NCI-H1930 (cell line): ENCODE measurements at regions not wholly inside any gene's neighbourhood (a gene's known extent, or its start where the extent isn't known, plus 50 kb on each side); places are given as distances from the start of the nearest gene placed in this dataset.
"Not testable (repeated sequence)": the region's sequence is repeated elsewhere in the genome, so short reads cannot be mapped to it uniquely, and the experiment has no call there.

ENCODE experiments used
- DNase-seq, 2 experiments: peaks; one replicate each; lab custom pipeline; 2025; lab: John Stamatoyannopoulos, UW

- DNase-seq, result no peak
Observed at GRCh38 chr2:209307161-209308001, 116.5 kb upstream of the MAP2 start.

DNA sequence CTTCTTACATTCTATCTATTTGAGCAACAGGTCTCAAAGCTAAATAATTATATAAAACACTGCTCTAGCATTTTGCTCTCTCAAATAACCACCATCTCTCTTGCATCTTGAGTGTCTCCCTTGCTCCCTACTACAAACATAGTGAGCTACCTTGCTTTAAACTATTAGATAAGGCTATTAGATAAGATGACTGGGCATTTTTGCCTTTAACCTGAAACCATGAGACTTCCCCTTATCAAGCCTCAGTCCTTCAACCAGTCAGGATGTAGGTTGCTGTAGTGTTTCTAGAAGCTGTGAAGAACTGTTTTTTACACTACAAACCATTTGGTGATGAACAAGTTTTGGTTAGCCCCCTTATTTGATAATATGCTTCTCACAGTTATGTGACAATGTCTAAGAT lies 115.4 kb upstream of the MAP2 start:
- DNase-seq, result no peak

- DNase-seq, result no peak
Observed at GRCh38 chr2:209311948-209312347, 111.9 kb upstream of the MAP2 start.

GRCh38 chr2:209312450-209312849 lies 111.4 kb upstream of the MAP2 start:
- not testable (repeated sequence) for DNase-seq

- DNase-seq, result no peak
Observed at GRCh38 chr2:209314653-209315052, 109.2 kb upstream of the MAP2 start.

DNA sequence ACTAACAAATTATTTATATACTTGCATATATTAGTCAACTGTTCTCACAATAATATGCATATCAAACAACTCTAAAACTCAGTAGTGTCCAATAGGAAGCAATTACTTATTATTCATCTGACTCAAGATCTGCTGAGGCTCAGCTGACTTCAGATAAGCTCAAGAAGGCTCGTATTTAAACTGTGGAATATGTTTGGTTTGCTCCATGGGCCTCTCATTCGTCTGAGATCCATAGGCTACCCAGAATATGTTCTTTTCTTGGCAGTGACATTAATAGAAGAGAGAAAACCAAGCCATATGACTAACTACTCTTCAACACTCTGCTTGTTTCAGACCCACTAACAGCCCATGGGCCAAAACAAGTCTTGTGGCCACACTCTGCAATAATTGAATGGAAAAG lies 107.7 kb upstream of the MAP2 start:
- no peak for DNase-seq

DNA sequence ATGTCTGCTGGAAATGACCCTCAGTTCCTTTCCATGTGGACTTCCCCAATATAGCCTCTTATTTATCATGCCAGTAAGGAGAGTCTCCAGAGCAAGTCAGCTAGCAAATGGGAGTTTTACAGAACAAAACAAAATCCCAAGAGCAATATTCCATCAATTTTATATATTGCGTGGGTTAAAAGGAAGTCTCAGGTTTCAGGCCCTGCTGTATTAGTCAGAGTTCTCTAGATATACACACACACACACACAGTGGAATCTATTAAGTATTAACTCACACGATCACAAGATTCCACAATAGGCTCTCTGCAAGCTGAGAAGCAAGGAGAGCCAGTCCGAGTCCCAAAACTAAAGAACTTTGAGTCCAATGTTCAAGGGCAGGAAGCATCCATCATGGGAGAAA lies 102.8 kb upstream of the MAP2 start:
- no peak for DNase-seq

GRCh38 chr2:209321581-209321980 lies 102.3 kb upstream of the MAP2 start:
- no peak for DNase-seq

DNA sequence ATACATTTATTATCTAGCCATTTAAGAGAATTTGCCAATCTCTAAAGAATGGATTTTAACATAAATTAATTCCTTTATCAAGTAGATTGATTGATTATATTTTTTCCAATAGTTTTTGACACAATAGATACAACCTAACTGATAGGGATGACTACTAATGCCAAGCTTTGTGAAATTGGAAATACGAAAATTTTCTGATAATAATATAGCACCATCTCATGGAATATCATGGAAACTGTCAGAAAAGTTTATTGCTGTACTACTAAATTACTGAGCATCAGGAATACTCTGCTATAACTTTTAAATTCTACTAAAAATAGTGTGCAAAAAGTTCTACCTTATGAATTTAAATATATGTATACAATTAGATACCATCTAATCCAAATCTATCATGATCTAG lies 101.8 kb upstream of the MAP2 start:
- peak in 1 of 2 experiments; percentile 2 for DNase-seq

- DNase-seq, result no peak
Observed at GRCh38 chr2:209322905-209323512, 100.8 kb upstream of the MAP2 start.

- no peak for DNase-seq
Observed at GRCh38 chr2:209323738-209324137, 100.1 kb upstream of the MAP2 start.

DNA sequence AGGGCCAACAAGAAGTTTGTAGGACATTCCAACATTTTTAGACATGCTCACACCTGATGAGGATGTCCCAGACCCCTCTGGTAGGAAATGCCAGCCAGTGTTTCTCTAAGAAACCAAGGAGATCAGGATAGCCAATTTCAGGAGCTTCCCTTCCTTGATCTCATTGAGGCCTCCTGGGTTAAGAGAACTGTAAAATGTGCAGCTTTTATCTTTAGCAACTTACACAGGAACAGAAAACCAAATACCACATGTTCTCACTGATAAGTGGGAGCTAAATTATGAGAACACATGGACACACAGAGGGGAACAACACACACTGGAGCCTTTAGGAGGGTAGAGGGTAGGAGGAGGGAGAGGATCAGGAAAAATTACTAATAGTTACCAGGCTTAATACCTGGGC lies 99.6 kb upstream of the MAP2 start:
- no peak for DNase-seq

DNA sequence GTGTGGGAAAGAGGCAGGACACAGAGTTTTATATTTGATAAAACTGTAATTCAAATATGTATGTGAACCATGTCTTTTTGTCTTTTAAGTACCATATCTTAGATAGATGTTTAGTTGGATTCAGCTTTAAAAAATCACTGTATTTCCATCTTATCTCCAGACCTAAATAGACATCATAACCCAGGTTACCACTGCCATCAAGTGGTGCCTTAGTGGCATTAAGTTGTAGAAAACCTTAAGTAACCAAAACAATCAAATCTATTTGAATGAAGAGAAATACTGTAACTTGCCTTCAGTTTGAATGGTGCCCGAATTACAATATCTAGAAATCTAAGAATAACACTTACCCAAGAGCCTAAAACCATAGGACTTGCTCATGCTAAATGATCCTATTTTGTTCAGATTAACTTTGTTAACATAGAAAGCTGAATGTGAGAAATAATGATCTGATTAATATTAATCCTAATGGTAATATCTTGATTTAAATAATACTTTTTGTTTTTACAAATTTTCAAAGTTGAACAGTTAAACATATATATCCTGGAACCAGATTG lies 92.5 kb upstream of the MAP2 start:
- DNase-seq, result peak in 1 of 2 experiments; percentile 21

- peak; percentile 28 to 33 for DNase-seq
Observed at GRCh38 chr2:209334188-209335017, 89.4 kb upstream of the MAP2 start.

DNA sequence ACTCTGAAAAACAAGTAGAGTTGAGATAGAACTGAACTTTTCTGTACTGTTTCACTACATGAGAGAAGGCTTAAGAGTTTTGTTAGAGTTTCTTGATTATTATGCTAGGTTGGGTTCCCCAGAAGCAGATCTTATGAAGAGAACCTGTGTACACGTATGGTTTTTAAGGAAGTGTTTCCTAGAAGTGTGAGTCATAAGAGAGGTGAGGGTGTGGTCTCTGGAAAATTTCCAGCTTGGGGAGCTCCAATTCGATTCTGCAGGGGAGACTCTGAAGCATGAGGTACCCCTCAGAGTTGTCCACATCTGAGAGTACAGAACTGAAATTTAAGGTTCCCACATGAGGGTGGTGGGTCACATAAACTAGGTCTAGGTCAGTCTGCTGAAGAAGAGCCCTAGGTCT lies 83.3 kb upstream of the MAP2 start:
- DNase-seq, result no peak

DNA sequence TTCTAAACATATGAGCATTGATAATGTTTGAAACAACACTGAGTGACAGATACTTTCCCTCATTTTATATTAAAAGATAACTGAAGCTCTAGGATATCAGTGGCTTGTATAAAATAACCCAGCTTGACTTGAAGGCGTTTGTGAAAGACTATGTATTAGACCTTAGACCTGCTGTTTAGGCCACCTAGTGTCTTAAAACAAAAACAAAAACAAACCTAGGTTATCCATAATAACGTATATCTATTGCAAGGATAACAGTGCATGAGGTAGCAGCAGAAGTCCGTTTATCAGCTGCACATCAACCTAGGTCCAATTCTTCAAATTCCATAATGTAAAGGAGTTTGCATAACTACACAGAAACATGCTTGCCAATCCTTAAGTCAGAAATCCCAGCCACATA lies 79.5 kb upstream of the MAP2 start:
- DNase-seq, result no peak

DNA sequence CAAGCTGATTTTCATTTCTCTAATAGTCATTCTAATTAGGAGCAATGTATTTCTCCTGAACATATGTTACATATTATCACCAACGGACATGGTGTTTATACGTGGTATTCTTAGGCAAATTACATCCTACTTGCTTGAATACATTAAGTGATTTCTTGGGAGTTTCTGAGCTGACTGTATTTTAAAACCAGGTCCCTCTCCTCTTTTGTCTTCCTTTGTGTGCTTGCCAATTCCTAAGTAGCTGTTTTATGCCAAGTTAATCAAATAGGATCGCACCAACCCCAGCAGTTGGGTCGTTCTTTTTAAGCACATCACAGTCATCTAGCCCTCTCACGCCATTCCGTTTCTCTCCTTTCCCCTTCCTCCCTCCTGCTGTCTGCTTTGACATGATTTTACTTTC lies 75.4 kb upstream of the MAP2 start:
- no peak for DNase-seq

GRCh38 chr2:209351636-209352035 lies 72.2 kb upstream of the MAP2 start:
- DNase-seq, result no peak

GRCh38 chr2:209358992-209359391 lies 64.9 kb upstream of the MAP2 start:
- no peak for DNase-seq

- no peak for DNase-seq
Observed at GRCh38 chr2:209367075-209367747, 56.6 kb upstream of the MAP2 start.

DNA sequence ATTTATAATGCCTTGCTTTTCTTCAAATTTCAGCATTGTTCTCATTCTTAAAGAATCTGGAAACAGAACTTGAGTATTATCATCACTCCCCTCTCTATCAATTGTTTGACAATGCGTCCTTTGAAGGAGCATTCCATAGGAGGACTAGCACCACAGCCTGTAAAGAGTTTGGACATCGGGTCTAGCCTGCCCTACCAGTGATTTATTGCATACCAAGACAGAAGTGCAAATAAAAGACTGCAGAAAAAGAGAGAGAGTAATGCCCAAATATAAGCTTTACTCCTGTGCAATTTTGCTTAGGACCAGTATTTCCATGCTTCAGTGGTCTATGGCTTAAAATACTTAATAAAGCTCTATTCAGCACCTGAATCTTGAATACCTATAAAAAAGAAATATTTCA lies 55.4 kb upstream of the MAP2 start:
- DNase-seq, result no peak

- no peak for DNase-seq
Observed at GRCh38 chr2:209368914-209369313, 54.9 kb upstream of the MAP2 start.
